IMR-90 (cell line): ENCODE measurements at regions not wholly inside any gene's neighbourhood (a gene's known extent, or its start where the extent isn't known, plus 50 kb on each side); places are given as distances from the start of the nearest gene placed in this dataset.

Experiments used
- ATAC-seq: fragments of 200-7000 bp; cut with Tn5 transposase; 2 replicates; pipeline ENCODE4 v1.9.1; 2020; ENCODE audit warnings: low read depth, mild to moderate bottlenecking, moderate library complexity
- BruUV-seq: library from RNA; stranded (reverse); fragments of 400-500 nt; replicated peaks from 2 replicates; lab custom pipeline; 2021; lab: Mats Ljungman, UMichigan
- CTCF ChIA-PET: fragments of 300-600 bp; formaldehyde crosslinking; extraction: SDS; loops from one replicate; lab custom pipeline; 2021; ENCODE audit warnings: antibody characterized with exemption; lab: Yijun Ruan, JAX
- POLR2A ChIA-PET: fragments of 300-600 bp; sonication (Branson Sonifier 250); formaldehyde crosslinking; loops from one replicate; lab custom pipeline; 2022; ENCODE audit warnings: antibody characterized with exemption; ENCODE audit not compliant: unreplicated experiment; lab: Charles Lee
- DNase-seq: peaks from one replicate; pipeline ENCODE4 v3.0.0; 2013
- H2AFZ ChIP-seq: replicated peaks from 2 replicates; pipeline ENCODE3; 2013; ENCODE audit warnings: low read length, mild to moderate bottlenecking; ENCODE audit not compliant: poor library complexity
- H2AK5ac ChIP-seq: 2 replicates; pipeline ENCODE4 v1.6.1; 2013; ENCODE audit warnings: low read depth, low read length, inconsistent platforms
- H2AK9ac ChIP-seq: replicated peaks from 2 replicates; pipeline ENCODE3; 2013; ENCODE audit warnings: mild to moderate bottlenecking, low read depth, low read length, moderate library complexity; ENCODE audit not compliant: poor library complexity
- H2BK120ac ChIP-seq: 2 replicates; pipeline ENCODE4 v1.6.1; 2013; ENCODE audit warnings: low read depth, low read length, inconsistent platforms
- H2BK15ac ChIP-seq: 3 replicates; pipeline ENCODE4 v1.6.1; 2013; ENCODE audit warnings: low read depth, low read length, inconsistent platforms
- H2BK20ac ChIP-seq: 2 replicates; pipeline ENCODE4 v1.6.1; 2013; ENCODE audit warnings: low read depth, mild to moderate bottlenecking, inconsistent platforms, low read length, moderate library complexity
- H2BK5ac ChIP-seq: 2 replicates; pipeline ENCODE4 v1.6.1; 2013; ENCODE audit warnings: mild to moderate bottlenecking, low read depth, low read length, inconsistent platforms; ENCODE audit not compliant: poor library complexity, severe bottlenecking
- H3K14ac ChIP-seq: replicated peaks from 2 replicates; pipeline ENCODE4 v1.6.1; 2013; ENCODE audit warnings: low read depth, low read length, inconsistent platforms
- H3K18ac ChIP-seq: 2 replicates; pipeline ENCODE4 v1.6.1; 2013; ENCODE audit warnings: low read depth, low read length, control low read depth
- H3K23ac ChIP-seq: 2 replicates; pipeline ENCODE4 v1.6.1; 2013; ENCODE audit warnings: low read depth, low read length, inconsistent platforms
- H3K27ac ChIP-seq: 2 replicates; pipeline ENCODE4 v1.5.1; 2013; ENCODE audit warnings: mild to moderate bottlenecking, control low read depth, low read length; ENCODE audit not compliant: insufficient read depth
- H3K27me3 ChIP-seq: 2 replicates; pipeline ENCODE4 v1.6.1; 2013; ENCODE audit warnings: low read length; ENCODE audit not compliant: control insufficient read depth, insufficient read depth
- H3K36me3 ChIP-seq: 2 replicates; pipeline ENCODE4 v1.6.1; 2013; ENCODE audit warnings: low read length, mixed read lengths; ENCODE audit not compliant: control insufficient read depth, insufficient read depth
- H3K4ac ChIP-seq: 2 replicates; pipeline ENCODE4 v1.6.1; 2013; ENCODE audit warnings: low read depth, low read length, inconsistent platforms
- H3K4me1 ChIP-seq: 2 replicates; pipeline ENCODE4 v1.6.1; 2013; ENCODE audit warnings: low read length, mixed read lengths; ENCODE audit not compliant: control insufficient read depth, insufficient read depth
- H3K4me2 ChIP-seq: 2 replicates; pipeline ENCODE4 v1.6.1; 2013; ENCODE audit warnings: low read depth, mild to moderate bottlenecking, control low read depth, low read length, moderate library complexity
- H3K4me3 ChIP-seq: 2 replicates; pipeline ENCODE4 v1.5.1; 2013; ENCODE audit warnings: low read depth, mild to moderate bottlenecking, control low read depth, low read length, moderate library complexity; ENCODE audit not compliant: insufficient read depth
- H3K56ac ChIP-seq: 2 replicates; pipeline ENCODE4 v1.6.1; 2013; ENCODE audit warnings: low read length, inconsistent platforms; ENCODE audit not compliant: insufficient read depth; ENCODE audit errors: extremely low read depth
- H3K79me1 ChIP-seq, 2 experiments: 2 replicates each; pipeline ENCODE4 v1.6.1; 2013; ENCODE audit warnings: low read length in 2 of 2, inconsistent platforms in 1 of 2, low read depth in 1 of 2
- H3K9ac ChIP-seq: 2 replicates; pipeline ENCODE4 v1.6.1; 2013; ENCODE audit warnings: low read depth, low read length, control low read depth
- H3K9me1 ChIP-seq: 2 replicates; pipeline ENCODE4 v1.6.1; 2013; ENCODE audit warnings: low read length, inconsistent platforms; ENCODE audit not compliant: insufficient read depth
- H3K9me3 ChIP-seq: 2 replicates; pipeline ENCODE4 v1.6.1; 2013; ENCODE audit warnings: low read length; ENCODE audit not compliant: control insufficient read depth, insufficient read depth
- H4K20me1 ChIP-seq: 2 replicates; pipeline ENCODE4 v1.6.1; 2013; ENCODE audit warnings: low read length, inconsistent platforms; ENCODE audit not compliant: insufficient read depth
- H4K5ac ChIP-seq: 2 replicates; pipeline ENCODE4 v1.6.1; 2013; ENCODE audit warnings: mild to moderate bottlenecking, low read depth, low read length, control low read depth
- H4K8ac ChIP-seq, 2 experiments: 2 replicates each; pipeline ENCODE4 v1.6.1; 2013; ENCODE audit warnings: low read depth in 2 of 2, low read length in 2 of 2, control low read depth in 1 of 2, inconsistent platforms in 1 of 2
- H4K91ac ChIP-seq: 2 replicates; pipeline ENCODE4 v1.6.1; 2013; ENCODE audit warnings: low read depth, low read length, inconsistent platforms; ENCODE audit not compliant: insufficient read depth
- CEBPB ChIP-seq: IDR thresholded peaks from 2 replicates; pipeline ENCODE4 v1.6.1; 2012; ENCODE audit warnings: low read depth, low read length, improper control_type of control experiment
- CHD1 ChIP-seq: IDR thresholded peaks from 2 replicates; pipeline ENCODE4 v1.6.1; 2012; ENCODE audit warnings: low read depth, low read length, improper control_type of control experiment
- ELK1 ChIP-seq: fragments of 150-350 bp; IDR thresholded peaks from 2 replicates; pipeline ENCODE4 v1.6.1; 2016; ENCODE audit warnings: low read depth, mild to moderate bottlenecking, low read length, moderate library complexity, borderline replicate concordance
- MAFK ChIP-seq: IDR thresholded peaks from 2 replicates; pipeline ENCODE4 v1.6.1; 2012; ENCODE audit warnings: low read depth, low read length, improper control_type of control experiment
- MAZ ChIP-seq: IDR thresholded peaks from 2 replicates; pipeline ENCODE4 v1.6.1; 2012; ENCODE audit warnings: low read depth, mild to moderate bottlenecking, low read length, improper control_type of control experiment, moderate library complexity, borderline replicate concordance
- MXI1 ChIP-seq: IDR thresholded peaks from 2 replicates; pipeline ENCODE4 v1.6.1; 2012; ENCODE audit warnings: low read depth, mild to moderate bottlenecking, low read length, moderate library complexity, borderline replicate concordance
- NFE2L2 ChIP-seq: fragments of 150-350 bp; IDR thresholded peaks from 2 replicates; pipeline ENCODE4 v1.6.1; 2016; ENCODE audit warnings: low read depth, mild to moderate bottlenecking, low read length
- POLR2A ChIP-seq: IDR thresholded peaks from 2 replicates; pipeline ENCODE4 v1.6.1; 2012; ENCODE audit warnings: mild to moderate bottlenecking, low read depth, low read length
- RAD21 ChIP-seq: IDR thresholded peaks from 2 replicates; pipeline ENCODE4 v1.6.1; 2012; ENCODE audit warnings: low read length, improper control_type of control experiment
- RCOR1 ChIP-seq: IDR thresholded peaks from 2 replicates; pipeline ENCODE4 v1.6.1; 2012; ENCODE audit warnings: mild to moderate bottlenecking, low read length, improper control_type of control experiment; ENCODE audit not compliant: insufficient replicate concordance
- RFX5 ChIP-seq: IDR thresholded peaks from 2 replicates; pipeline ENCODE4 v1.8.0; 2012; ENCODE audit warnings: low read depth, mild to moderate bottlenecking, low read length, moderate library complexity
- SMC3 ChIP-seq: fragments of 150-350 bp; IDR thresholded peaks from 2 replicates; pipeline ENCODE4 v1.6.1; 2016; ENCODE audit warnings: low read depth, mild to moderate bottlenecking, antibody characterized with exemption, low read length, moderate library complexity
- USF2 ChIP-seq: fragments of 150-350 bp; IDR thresholded peaks from 2 replicates; pipeline ENCODE4 v1.6.1; 2017; ENCODE audit warnings: mild to moderate bottlenecking, antibody characterized with exemption, low read length, low read depth
- WGBS, 2 experiments: methylation state at CpG; one replicate each; pipeline versions ENCODE4 v1.1.5 to v1.1.7; 2013; ENCODE audit warnings: missing lambda C conversion rate in 2 of 2; ENCODE audit not compliant: insufficient read length in 1 of 2; ENCODE audit errors: extremely low coverage in 2 of 2; 5-methylcytosine and 5-hydroxymethylcytosine counted together
- dilution Hi-C: fragments of 300-500 bp; cut with HindIII; formaldehyde crosslinking; loops from one replicate; pipeline ENCODE4 v1.14.3; 2018; ENCODE audit warnings: low sequenced_read_pairs; ENCODE audit not compliant: unreplicated experiment
- in situ Hi-C: fragments of 300-500 bp; cut with MboI; formaldehyde crosslinking; loops from 3 replicates; pipeline ENCODE4 v1.14.3; 2019; ENCODE audit warnings: low sequenced_read_pairs, inconsistent platforms, mixed read lengths
- intact Hi-C: fragments of 100-400 bp; cut with micrococcal nuclease; formaldehyde crosslinking; loops from 2 replicates; pipeline ENCODE4 v1.10.0; 2022

GRCh38 chr9:91094324-91095088 is 267.2 kb downstream of the AUH start:
- Histone ChIP-seq H3K14ac (no peak overlapping the region), H3K4ac (no peak overlapping the region), H3K56ac (no peak overlapping the region), H3K79me1 (no peaks in the 10 kb centered on the region; a peak in 1 of 4 replicates), H3K9me1 (peaks cover 8% of the 10 kb centered on the region; the same call in 1 of the 2 replicates), H2BK20ac (no peak overlapping the region), H3K4me3 (no peak overlapping the region), H3K9me3 (no peaks in the 10 kb centered on the region; the same call in 1 of the 2 replicates), H3K27me3 (no peaks in the 10 kb centered on the region), H2AFZ (no peak overlapping the region), H2AK5ac (no peak overlapping the region), H3K36me3 (no peaks in the 10 kb centered on the region), H3K4me2 (no peak overlapping the region), H4K20me1 (no peaks in the 10 kb centered on the region), H2BK5ac (no peak overlapping the region), H3K18ac (no peak overlapping the region), H3K23ac (no peak overlapping the region), H2AK9ac (no peak overlapping the region), H4K8ac (no peak overlapping the region), H3K4me1 (peaks cover 14% of the 10 kb centered on the region), H2BK120ac (no peak overlapping the region), H3K9ac (no peak overlapping the region), H4K91ac (no peak overlapping the region), H4K5ac (no peak overlapping the region), H2BK15ac (no peak overlapping the region), H3K27ac (no peak overlapping the region)
- CTCF ChIA-PET: interaction anchor here (0.6 to 0.7 kb wide), 2 partner anchors 156 to 632 kb away, joined by 4 to 5 read pairs; no protein-coding TSS in a partner anchor
- intact Hi-C loops (no loop called here), in situ Hi-C loops (no loop called here), dilution Hi-C loops (no loop called here)
- no CpG with 5 or more reads among the region's 1 CpG for WGBS, 2 experiments
- no TSS peak for BruUV-seq
- TF ChIP-seq RFX5 (no peak), ELK1 (no peak), NFE2L2 (no peak), POLR2A (no peak), MAFK (no peak), RCOR1 (no peak), SMC3 (no peak), CEBPB (no peak), MXI1 (no peak), RAD21 (no peak), CHD1 (no peak), MAZ (no peak), USF2 (no peak)
- DNase-seq: no peak
- POLR2A ChIA-PET: no interaction called here
- ATAC-seq: no peak
